ENCODE measurements at regions not wholly inside any gene's neighbourhood (a gene's known extent, or its start where the extent isn't known, plus 50 kb on each side); places are given as distances from the start of the nearest gene placed in this dataset.

DNA sequence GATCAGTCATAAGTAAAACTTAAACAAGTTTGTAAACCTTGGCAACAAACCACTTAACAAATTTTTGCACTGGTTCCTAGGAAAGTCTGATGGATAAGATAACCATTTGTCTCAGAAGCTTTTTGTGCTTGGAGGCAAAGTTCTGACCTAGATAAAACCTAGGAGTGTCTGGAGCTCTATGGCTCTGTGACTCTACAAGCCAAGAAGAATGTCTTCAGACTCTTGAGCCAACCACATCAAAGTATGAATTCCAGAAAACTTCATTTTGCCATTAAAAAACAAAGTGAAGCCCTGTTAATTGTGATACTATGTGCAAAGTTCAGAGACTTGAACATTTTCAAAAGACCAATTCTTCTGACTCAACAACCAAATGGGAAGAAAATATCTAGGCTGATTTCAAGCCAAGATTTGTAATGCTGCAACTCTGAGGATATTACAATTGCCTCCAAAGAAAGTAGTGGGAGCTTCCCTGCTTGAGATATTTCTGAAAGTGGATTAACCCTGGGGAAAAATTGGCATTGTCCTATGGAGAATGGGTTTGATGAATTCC, 158.1 kb upstream of the FOXQ1 start:
- no peak for DNase-seq (ENCODE audit: low spot score)
- TF ChIP-seq, protein P1, sequence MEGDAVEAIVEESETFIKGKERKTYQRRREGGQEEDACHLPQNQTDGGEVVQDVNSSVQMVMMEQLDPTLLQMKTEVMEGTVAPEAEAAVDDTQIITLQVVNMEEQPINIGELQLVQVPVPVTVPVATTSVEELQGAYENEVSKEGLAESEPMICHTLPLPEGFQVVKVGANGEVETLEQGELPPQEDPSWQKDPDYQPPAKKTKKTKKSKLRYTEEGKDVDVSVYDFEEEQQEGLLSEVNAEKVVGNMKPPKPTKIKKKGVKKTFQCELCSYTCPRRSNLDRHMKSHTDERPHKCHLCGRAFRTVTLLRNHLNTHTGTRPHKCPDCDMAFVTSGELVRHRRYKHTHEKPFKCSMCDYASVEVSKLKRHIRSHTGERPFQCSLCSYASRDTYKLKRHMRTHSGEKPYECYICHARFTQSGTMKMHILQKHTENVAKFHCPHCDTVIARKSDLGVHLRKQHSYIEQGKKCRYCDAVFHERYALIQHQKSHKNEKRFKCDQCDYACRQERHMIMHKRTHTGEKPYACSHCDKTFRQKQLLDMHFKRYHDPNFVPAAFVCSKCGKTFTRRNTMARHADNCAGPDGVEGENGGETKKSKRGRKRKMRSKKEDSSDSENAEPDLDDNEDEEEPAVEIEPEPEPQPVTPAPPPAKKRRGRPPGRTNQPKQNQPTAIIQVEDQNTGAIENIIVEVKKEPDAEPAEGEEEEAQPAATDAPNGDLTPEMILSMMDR (IDR thresholded peaks at IDR 0.05) = no peak
- H3K4me3 ChIP-seq = no peak overlapping the region
- H3K27ac ChIP-seq = no peak overlapping the region

DNA sequence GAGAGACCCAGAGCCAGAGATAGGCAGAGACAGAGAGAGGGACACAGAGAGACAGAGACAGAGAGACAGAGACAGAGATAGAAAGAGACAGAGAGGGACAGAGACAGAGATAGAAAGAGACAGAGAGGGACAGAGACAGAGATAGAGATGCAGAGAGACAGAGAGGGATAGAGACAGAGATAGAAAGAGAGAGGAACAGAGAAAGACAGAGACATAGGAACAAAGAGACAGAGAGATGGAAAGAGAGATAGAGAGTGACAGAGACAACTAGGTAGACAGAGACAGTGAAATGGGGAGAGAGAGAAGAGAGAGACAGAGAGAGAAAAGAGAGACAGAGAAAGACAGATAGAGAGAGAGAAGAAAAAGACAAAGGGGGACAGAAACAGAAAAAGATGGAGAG, 165.4 kb upstream of the FOXQ1 start:
- Histone ChIP-seq H3K27ac (no peak overlapping the region), H3K4me3 (no peak overlapping the region)
- no peak for DNase-seq (ENCODE audit: low spot score)
- TF ChIP-seq, protein P1 (IDR thresholded peaks at IDR 0.05) = no peak

DNA sequence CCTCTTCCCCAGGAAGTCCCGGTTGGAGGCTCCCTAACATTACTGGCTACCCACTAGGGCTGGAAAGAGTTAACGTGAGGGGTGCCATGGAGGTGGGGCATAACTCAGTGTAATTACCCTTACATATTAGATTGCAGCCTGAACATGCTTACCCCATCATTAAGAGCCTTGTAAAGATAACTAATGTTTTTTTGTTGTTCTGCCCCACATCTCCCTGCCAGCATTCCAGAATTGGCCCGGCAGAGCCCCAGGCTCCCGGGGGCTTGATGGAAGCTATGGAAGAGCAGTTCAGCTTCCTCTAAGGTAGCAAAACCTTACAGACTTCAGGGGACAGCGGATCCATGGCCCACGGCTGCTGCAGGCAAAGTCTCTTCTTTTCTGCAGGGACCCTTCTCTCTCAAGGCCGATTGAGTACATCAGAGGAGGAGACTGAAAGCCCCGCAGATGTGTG, 166.1 kb upstream of the FOXQ1 start:
- TF ChIP-seq, protein P1 (IDR thresholded peaks at IDR 0.05) = no peak
- DNase-seq (ENCODE audit: low spot score) = no peak
- no peak overlapping the region for H3K27ac ChIP-seq

DNA sequence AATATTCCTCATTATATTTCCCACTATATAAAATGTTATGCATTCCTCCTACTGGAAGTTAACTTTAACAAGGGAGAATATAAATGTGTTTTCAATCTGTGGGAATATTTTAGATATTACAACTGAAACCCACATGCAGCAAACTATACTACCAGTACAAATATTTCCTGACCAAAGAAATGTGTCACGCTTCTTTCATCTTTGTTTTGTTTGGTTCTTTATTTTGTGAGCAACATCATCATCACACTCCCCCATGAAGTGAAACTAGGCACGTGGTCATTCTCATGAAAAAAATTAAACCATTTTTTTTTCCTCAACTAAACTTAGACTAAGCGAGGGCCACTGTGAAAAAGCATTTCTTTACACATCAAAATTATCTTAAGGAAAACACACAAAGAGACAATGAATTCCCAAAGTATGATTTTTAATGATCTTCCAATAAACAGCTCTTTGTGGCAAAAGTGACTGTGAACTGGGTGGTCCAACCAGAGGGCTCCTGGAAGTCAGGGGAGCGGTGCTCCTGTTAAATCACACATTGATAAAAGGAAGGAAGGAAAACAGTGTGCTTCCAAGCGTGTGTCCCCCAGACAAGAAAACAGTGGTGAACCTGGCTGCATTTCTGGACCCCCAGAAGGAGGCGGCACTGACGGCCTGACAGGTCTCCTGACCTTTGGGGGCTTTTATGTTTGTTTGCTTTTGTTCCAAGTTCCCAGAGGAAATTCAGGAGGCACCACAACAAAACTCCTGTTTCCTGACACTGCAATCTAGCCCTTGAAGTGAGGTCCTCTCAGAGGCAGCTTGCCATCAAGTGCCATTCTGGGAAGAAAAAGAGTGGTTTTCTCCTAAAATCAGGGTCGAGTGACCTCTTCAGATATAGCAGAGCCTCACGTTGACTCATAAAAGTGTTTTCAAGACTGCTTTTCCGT, 166.8 kb upstream of the FOXQ1 start:
- Histone ChIP-seq H3K4me3 (no peak overlapping the region), H3K27ac (no peak overlapping the region)
- TF ChIP-seq, protein P1 (IDR thresholded peaks at IDR 0.05) = no peak
- no peak for DNase-seq (ENCODE audit: low spot score)

More for the DNA sequence above, 166.1 kb upstream of the FOXQ1 start:
- H3K4me3 ChIP-seq = no peak overlapping the region

DNA sequence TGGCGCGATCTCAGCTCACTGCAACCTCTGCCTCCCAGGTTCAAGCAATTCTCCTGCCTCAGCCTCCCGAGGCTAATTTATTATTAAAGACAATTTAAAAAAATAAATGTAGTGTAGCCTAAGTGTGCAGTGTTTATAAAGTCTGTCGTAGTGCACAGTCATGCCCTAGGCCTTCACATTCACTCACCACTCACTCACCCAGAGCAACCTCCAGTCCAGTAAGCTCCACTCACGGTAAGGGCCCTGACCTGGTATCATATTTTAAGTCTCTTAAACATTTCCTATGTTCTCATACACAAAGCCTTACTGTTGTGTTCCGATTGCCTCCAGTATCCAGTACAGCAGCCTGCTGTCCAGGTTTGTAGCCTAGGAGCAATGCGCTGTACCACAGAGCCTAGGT, 168.2 kb upstream of the FOXQ1 start:
- Histone ChIP-seq H3K27ac (no peak overlapping the region), H3K4me3 (no peak overlapping the region)
- TF ChIP-seq, protein P1 (IDR thresholded peaks at IDR 0.05) = no peak
- no peak for DNase-seq (ENCODE audit: low spot score)

DNA sequence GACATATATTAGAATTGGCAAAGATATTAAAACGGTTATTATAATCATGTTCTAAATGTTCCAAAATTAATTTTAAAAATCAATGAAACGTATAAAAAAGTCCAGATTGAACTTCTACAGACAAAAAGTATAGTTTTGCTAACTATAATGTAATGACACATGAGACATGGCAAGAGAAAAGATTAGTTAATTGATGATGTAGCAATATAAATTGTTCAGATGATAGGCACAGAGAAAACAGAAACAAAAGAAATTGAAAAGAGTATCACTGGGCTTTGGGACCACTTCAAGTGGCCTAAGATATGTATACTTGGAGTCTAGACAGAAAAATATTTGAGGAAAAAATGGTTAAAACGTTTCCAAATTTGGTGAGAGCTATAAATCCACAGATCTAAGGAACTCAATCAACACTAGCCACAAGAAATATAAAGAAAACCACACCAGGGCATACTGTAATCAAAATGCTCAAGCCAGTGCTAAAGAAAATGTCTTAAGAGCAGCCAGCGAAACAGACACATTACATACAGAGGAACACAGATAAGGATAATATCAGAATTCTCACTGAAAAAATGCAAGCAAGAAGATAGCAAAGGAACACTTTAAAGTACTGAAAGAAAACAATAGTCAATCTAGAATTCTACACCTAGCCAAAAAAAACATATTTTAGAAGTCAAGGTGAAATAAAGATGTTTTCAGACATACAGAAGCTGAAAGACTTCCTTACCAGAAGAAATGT, 172.6 kb upstream of the FOXQ1 start:
- Histone ChIP-seq H3K27ac (no peak overlapping the region), H3K4me3 (no peak overlapping the region)
- no peak for DNase-seq (ENCODE audit: low spot score)
- TF ChIP-seq, protein P1 (IDR thresholded peaks at IDR 0.05) = no peak
